GM19023 (cell line): ENCODE measurements at regions not wholly inside any gene's neighbourhood (a gene's known extent, or its start where the extent isn't known, plus 50 kb on each side); places are given as distances from the start of the nearest gene placed in this dataset.
A peak's percentile ranks its signal among the peaks of the same experiment; 100 is the strongest.
"Not testable (repeated sequence)": the region's sequence is repeated elsewhere in the genome, so short reads cannot be mapped to it uniquely, and the experiment has no call there.

Experiments used
- ATAC-seq: cut with Tn5 transposase; IDR thresholded peaks from one replicate; pipeline ENCODE4 v1.9.1; 2021; ENCODE audit warnings: mild to moderate bottlenecking, moderate library complexity; ENCODE audit not compliant: unreplicated experiment

DNA sequence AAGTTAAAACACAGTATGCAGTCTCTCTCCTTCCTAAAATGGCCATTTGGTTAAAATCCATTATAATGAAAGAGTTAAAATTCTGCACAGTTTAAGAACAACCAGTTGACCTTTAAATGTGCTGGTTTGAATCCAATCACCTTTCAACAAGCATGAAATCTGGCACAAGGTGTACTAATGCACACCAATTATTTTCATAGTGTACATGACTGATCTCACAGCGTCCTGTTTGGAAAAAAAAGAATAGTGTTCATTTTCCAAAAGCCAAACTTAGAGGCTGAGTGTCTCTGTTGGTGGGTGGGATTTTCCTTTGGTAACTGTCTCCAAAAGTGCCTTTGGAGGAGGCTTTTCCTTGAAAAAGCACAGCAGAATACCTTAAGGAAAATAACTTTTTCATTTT is 180.6 kb downstream of the DEPDC1B start:
- ATAC-seq = no peak

DNA sequence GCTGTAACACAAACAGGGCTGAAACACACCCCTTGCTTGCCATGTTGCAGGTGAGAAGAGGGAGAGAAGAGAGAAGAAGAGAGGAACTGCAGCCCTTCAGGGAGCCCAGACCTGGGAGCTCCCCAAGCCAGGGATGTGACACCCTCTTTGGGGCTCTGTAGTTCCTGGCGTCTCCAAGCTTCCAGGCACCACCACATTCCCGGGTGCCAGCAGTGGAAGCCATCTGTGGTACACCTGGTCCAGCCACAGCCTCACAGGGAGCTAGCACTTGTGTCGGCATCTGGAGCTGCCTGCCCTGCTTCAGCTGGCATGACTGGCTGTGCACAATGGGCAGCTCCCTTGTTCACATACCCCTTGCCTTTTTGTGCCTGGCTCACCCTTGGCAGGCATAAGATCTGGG is 182.1 kb downstream of the DEPDC1B start:
- ATAC-seq = no peak

DNA sequence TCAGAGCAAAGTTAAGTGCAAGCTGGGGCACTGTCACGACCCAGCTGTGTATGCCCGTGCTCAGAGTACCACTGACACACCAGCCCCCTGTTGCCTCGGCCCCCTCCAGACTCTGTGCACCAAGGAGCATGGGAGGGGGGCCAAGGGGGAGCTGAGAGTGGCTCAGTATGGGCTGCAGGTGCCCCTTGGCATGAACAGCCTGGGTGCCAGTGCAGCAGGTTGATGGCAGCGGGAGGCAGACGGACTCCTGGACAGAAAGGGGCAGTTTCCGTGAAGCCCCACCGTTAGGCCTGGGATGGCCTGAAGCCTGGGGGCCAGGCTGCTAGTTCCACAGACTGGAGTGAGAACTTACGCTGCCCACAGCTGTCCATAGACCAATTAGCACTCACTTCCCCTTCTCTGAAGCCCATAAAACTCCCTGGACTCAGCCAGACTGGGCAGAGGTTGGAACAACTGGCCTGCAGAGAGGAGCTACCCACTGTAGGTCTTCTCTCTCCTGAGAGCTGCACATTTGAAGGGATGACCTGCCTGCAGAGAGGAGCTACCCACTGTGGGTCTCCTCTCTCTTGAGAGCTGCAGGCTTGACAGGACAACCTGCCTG is 182.8 kb downstream of the DEPDC1B start:
- no peak for ATAC-seq

DNA sequence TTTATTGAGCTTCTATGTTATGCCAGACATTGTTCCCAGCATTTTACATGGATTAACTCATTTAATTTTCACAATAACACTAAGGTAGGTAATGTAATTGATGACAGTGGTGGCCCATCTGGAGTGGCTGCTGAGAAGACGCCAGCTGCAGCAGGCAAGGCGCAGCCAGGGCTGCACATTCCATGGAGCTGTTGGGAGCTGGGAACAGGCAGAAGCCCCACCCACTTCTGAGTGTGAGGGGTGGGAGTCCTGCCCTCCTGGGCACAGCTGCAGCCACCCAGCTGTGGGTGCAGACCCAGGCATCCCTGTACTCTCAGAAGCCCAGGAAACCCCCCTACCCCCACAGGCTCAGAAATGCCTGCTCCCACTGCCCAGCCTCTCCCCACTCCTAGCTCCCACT is 183.3 kb downstream of the DEPDC1B start:
- ATAC-seq = no peak

DNA sequence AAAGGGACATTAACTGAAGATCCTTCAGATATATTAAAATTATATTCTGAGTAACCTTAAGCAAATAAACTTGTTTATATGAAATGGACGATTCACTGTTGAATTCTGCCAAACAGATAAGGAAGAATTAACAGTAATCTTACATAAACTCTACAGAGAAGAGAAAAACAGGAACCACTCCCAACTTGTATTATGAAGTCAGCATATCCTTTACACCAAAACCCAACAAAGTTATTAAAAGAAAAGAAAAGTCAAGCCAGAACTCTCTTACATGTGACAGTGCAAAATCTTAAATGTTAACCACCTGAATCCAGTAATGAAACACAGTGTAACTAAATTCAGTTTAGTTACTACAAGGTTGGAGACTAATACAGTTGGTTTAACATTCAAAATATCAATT is 185.8 kb downstream of the DEPDC1B start:
- no peak for ATAC-seq

DNA sequence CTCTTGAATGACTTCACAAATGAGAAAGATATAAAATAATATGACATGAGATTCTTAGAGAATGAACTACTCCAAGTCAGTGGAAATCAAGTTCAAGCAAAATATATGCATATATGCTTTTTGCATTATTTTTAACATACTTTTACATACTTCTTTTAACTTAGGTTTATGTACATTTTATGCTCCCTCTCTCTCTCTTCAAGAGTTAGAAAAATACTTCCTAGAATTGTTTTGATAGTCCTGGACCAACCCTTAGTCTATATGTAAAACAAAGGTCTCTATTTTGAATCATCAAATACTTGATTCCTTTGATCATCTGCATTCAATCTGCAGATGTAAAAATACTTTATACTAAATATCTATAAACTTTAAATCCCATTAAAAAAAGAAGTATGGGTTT is 187.8 kb downstream of the DEPDC1B start:
- no peak for ATAC-seq

DNA sequence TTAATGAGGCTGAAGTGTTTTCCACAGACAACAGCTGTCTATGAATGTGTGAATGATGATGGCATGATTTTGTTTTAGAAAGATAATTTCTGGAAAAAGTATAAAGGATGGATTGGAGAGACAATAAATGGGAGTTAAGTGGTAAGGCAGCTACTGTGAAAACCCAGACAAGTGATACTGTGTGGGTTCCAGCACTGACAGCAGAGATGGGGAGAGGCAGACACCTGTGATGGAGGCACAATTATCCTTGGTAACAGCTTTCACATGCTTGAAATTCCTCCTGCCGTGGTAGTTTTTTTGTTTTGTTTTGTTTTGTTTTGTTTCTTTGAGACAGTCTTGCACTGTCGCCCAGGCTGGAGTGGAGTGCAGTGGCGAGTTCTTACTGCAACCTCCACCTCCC is 189.3 kb downstream of the DEPDC1B start:
- ATAC-seq = no peak

DNA sequence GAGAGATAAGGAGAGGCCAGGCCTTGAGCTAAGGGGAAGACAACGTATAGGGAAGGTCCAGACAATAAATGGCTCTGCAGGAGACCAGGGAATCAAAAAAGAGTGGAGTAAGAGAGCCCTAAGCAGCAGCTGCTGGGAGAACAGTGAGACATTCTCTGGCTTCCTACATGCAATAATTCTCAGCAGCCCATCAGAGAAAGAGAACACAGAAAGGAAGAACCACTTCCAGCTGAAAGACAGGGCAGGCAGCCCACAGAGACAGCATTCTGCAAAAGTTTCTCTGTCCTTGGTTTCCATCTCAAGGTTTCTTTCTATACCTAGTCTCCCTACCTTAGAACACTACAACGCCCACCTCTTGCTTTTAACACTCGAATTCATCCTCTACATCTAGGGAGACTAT is 189.9 kb downstream of the DEPDC1B start:
- no peak for ATAC-seq

DNA sequence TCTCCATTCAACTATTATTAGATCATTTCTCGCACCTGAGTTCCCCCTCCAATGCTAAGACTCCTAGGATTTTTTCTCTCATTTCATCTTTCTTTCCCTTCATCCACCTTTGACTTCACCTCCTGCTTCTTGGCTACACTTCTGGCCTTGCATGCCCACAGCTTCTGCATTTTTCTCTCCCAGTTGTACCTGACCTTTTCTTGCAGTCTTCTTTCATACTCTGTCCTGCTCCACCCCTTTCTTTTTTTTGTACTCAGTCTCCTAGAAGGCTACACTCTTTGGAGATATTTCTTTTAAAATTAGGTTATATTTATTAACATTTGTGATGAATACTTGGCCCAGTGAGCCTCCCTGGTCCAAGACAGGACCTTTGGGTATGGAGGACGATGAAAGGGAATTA is 190.4 kb downstream of the DEPDC1B start:
- no peak for ATAC-seq

DNA sequence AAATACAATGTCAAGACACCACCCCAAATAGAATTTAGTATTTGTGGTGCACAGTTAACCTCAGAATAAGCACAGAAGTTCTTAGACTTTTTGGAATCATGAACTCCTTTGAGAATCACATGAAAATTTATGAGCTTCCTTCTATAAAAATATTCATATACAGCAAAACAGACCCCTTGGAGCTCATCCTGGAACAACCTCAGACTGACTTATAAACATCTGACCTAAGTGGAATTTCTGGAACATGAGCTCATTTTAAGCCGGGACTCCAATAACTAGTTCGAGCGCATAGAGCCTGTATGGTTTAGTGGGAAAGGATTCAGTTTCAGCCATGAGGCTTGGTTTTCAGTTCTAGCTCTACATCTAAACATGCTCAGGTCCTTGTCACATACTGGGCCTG is 192.3 kb downstream of the DEPDC1B start:
- no peak for ATAC-seq

DNA sequence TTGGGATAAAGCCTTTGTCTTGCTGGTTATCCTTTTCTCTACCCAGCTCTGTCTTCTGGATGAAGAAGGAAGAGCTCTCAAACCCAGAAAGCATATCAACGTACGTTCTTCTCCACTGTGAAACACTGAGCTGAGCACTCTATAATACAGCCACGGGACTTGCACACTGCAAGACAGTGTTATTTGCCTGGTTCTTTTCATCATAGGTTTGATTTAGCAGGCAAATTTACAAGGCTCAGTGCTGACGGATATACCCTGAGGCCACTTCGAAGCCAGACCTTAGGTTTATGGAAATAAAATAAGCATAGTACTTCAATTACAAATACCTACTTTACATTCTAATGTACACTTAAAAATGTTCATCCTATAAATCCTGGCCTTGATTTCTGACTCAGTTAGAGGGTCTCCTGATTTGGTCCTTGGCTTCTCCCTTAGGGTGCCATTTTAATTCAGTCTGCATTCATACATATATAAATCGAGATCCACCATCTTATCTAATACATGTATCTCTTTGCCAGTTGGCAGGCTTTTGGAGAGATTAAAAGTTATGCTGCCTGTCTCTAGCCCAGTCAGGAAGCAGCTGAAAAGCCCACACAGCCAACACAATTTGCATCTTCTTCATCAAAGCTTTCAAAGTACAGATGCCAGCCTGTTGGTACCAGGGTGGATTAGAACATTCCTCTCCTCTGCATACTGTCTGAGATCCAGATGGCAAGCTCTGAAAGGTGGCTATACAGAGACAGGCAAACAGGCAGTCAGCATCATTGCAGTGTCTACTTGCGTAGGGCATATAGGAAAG is 194.4 kb downstream of the DEPDC1B start:
- no peak for ATAC-seq

DNA sequence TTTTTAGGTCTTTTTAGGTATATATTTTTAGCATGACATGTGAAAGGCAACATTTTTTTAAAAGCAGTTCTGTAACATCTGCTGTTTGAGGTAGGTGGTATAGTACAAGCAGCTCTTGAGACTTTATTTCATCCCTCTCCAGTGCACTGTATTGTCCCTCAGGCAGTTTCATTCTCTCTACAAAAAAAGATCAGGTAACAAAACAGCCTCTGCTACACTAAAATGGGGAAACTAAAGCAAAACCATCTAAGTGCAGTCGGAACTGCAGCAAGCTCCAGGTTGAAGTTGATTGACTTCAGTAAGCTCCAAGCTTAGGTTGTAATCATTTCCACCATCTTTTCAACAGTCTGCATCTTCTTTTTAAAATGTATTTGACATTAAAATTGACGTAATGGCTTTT is 195.6 kb downstream of the DEPDC1B start:
- ATAC-seq = peak; percentile 84

DNA sequence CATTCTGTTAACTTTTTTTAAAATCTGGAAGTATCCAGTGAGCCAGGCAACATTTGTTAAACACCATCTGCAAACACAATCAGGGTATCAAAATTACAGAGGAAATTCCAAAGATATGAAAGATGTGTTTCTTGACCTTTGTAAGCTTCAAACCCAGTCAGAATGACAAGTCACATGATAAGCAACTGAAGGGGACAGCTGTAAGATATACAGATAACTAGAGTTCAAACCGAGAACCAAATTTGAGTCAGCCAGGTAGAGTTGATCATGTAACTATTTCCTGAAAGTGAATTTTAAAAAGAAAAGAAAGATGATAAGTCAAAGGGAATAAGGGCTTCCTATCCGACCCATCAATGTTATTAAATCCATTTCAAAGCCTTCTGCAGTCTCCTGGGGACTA is 196.2 kb downstream of the DEPDC1B start:
- ATAC-seq = peak; percentile 87

DNA sequence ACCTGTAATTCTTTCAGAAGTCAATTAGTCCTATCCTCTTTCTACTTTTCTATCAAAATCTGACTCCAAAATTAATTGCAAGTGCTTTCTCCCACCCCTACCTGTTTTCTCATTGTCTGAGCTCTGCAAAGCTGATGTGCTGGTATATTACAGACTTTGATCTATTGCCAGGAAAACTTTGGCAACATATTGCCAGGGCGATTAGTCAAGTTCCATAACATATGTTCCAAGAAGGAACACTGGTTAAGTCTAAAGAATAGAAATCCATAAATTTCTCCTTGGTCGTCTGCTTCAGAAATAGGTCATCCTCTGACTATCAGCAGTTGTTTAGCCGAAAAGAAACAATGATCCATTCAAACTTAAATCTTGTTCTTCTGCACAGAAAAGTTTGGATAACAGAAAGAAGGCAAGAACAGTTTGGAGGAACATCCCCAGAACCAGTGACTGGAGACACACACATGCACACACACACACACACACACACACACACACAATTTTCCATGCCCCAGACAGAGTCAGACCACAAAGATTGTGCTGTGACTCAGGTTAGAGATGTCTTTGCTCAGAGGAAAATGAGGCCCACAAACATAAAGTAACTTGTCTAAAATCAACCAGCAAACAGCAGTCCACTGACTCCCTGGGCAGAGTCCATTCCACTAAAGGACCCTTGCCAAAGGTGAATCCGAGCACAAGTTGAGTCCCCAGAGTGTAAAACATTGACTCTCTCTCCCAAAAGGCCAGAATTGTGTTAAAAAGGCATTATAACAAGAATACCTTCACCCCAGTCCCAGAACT is 202.1 kb downstream of the DEPDC1B start:
- ATAC-seq = no peak

DNA sequence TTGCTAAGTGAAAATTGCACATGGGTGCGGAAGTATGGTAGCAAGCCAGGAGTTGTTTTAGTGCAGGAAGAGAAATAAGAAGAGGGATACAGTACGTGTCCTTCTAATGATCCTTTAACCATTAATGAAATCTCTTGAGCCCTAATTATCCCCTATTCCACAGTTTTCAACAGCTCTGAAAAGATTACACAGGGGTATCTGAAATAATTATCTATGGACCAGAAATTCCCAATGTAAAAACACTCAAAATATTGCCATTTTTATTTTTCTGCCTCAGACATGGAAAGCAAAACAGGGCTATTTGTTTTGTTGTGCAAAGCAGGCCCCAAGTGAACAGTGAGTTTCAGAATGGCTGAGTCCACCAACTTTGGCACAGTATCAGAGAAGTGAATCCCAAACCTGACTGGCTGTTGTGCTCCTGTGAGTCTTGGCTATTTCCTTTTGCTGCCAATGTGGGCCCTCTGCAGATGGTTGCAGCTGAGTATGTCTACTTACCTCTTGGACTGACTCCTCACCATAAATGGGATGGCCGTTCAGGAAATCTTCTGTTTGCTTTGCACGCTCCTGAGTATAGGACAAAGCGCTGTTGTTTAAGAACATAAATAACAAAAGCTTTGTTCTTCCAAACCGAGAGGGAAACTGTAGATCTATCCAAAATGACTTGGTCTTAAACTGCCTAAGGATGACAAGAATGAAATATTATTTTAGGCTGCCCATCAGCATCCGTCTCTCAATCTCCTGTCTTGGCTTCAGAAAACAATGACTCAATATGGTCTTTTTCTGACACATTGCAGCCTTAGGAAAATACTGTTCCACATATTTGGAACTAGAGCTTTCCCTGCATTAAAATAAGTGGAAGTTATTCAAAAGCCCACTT is 204.1 kb downstream of the DEPDC1B start:
- no peak for ATAC-seq

DNA sequence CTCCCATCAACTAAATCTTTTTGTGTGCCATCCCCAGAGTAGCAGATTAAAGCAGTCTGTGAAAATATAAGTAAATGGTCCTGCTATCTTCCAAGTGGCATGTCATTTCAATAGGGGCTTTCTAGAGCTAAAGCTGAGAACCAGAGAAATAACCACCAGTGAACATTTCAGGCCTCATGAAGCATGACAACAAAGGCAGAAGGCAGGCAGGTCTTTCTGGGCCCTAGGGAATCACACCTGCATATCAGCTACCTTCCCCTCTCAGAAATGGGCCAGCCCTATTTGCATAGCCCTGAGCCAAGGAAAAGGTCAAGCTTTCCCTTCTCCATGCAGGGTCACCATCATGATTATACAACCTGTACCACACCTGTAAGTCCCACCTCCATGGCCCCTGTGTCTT is 205.3 kb downstream of the DEPDC1B start:
- peak; percentile 70 for ATAC-seq

DNA sequence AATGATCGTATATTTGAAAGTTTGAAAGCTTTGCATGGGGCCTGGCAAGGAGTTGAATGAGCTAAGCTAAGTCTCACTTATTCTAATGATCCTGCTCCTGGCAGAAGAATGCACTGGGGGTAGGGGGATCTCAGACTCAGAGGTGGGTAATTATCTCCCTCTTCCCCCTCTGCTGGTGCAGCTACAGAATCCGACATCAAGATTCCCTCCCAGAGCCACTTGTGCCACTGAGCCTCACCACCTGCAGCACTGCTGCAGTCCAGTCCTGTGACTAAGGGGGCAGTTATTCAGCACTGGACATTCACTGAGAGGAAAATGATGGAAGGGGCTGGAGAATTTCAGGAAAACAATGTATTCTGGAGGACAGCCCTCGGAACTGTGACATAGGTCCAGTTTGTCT is 205.8 kb downstream of the DEPDC1B start:
- no peak for ATAC-seq

DNA sequence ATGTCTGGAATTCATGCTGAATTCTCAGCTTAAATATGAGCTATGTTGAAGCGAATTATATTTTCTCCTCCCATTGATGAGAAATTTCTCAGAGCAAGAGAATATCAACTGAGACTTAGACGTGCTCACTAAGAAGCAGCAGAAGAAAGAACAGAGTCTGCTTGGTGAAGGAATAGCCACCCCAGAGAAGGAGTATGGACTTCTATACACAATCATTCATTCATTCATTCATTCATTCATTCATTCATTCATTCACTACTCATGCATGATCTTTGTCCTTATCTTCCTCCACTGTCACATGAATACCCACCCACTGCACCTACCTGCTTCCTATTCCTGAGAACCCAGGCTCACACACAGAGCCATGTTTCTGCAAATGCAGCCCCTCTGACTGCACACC is 206.6 kb downstream of the DEPDC1B start:
- no peak for ATAC-seq

DNA sequence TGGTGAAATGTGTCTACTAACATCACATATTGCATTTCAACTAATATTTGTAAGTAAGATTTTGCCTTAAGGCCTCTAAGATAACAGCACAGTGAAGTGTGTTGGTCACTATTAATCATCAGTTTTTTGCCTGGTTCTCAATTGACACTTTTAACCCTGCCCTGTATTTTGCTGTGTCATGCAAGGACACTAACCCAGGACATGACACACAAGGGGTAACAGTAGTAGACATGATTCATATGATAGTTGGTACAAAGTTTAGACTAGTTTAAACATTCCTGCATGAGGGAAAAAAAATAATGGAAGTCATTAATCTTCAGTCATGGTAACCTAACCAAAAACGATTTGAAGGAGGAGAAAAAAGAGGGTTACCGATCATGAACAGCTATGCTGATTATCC is 207.0 kb downstream of the DEPDC1B start:
- no peak for ATAC-seq

DNA sequence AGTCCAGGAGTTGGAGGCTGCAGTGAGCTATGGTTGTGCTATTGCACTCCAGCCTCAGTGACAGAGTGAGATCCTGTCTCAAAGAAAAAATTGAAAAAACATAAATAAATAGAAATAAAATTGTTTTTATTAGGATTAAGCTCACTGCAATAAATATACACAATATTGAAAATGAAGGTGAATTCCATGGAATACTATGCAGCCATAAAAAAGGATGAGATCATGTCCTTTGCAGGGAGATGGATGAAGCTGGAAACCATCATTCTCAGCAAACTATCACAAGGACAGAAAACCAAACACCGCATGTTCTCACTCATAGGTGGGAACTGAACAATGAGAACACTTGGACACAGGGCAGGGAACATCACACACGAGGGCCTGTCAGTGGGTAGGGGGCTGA is 207.6 kb downstream of the DEPDC1B start:
- ATAC-seq = not testable (repeated sequence)

DNA sequence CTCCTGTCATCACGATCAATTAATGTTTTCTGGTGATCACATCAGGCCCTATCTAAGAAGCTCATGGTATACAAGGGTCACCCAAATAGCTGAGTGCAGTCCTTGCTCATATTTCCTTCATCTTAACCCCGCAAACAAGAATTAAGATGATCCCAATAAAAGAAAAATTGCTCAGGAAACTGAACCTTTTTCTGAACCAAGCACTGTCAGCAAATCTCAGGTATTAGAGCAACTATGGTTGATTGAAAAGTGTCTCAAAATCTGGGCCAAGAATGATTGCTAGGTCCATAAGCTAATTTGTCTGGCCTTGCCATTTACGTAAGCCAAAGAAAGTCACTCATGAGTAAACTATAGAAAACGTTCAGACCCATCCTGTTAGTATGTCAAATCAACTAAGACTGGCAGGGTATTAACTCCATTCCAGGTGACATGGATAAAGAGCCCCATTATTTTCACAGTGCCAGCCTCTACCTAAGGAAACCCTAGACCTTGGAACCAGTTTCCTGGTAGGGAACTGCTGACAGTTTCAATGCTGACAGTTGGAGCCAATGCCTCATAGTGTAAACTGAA is 209.3 kb downstream of the DEPDC1B start:
- ATAC-seq = no peak
